ENCODE measurements at regions not wholly inside any gene's neighbourhood (a gene's known extent, or its start where the extent isn't known, plus 50 kb on each side); places are given as distances from the start of the nearest gene placed in this dataset.
"Not testable (repeated sequence)": the region's sequence is repeated elsewhere in the genome, so short reads cannot be mapped to it uniquely, and the experiment has no call there.

- DNase-seq (ENCODE audit: extremely low read depth, low read depth) = no peak
Observed at GRCh38 chr12:60437297-60437696, 841.5 kb downstream of the SLC16A7 start.

GRCh38 chr12:60441577-60441976 is 845.7 kb downstream of the SLC16A7 start:
- DNase-seq (ENCODE audit: extremely low read depth, low read depth) = no peak

- no peak for DNase-seq (ENCODE audit: extremely low read depth, low read depth)
Observed at GRCh38 chr12:60451457-60451856, 855.6 kb downstream of the SLC16A7 start.

- no peak for DNase-seq (ENCODE audit: extremely low read depth, low read depth)
Observed at GRCh38 chr12:60465060-60465459, 869.2 kb downstream of the SLC16A7 start.

- DNase-seq (ENCODE audit: extremely low read depth, low read depth) = no peak
Observed at GRCh38 chr12:60468546-60468945, 872.7 kb downstream of the SLC16A7 start.

GRCh38 chr12:60475825-60476224 is 880.0 kb downstream of the SLC16A7 start:
- no peak for DNase-seq (ENCODE audit: extremely low read depth, low read depth)

GRCh38 chr12:60487284-60487683 is 891.5 kb downstream of the SLC16A7 start:
- DNase-seq (ENCODE audit: extremely low read depth, low read depth) = no peak

GRCh38 chr12:60489071-60489470 is 893.2 kb downstream of the SLC16A7 start:
- DNase-seq (ENCODE audit: extremely low read depth, low read depth) = no peak

- DNase-seq (ENCODE audit: extremely low read depth, low read depth) = peak; percentile 46
Observed at GRCh38 chr12:60494244-60494643, 898.4 kb downstream of the SLC16A7 start.

GRCh38 chr12:60498656-60499055 is 902.8 kb downstream of the SLC16A7 start:
- DNase-seq (ENCODE audit: extremely low read depth, low read depth) = no peak

- DNase-seq (ENCODE audit: extremely low read depth, low read depth) = no peak
Observed at GRCh38 chr12:60501124-60501729, 905.4 kb downstream of the SLC16A7 start.

GRCh38 chr12:60522684-60523400 is 927.0 kb downstream of the SLC16A7 start:
- DNase-seq (ENCODE audit: extremely low read depth, low read depth) = no peak

GRCh38 chr12:60529261-60529660 is 933.4 kb downstream of the SLC16A7 start:
- DNase-seq (ENCODE audit: extremely low read depth, low read depth) = no peak

- no peak for DNase-seq (ENCODE audit: extremely low read depth, low read depth)
Observed at GRCh38 chr12:60529723-60530122, 933.9 kb downstream of the SLC16A7 start.

GRCh38 chr12:60535363-60535762 is 939.5 kb downstream of the SLC16A7 start:
- DNase-seq (ENCODE audit: extremely low read depth, low read depth) = no peak

GRCh38 chr12:60539592-60539991 is 943.8 kb downstream of the SLC16A7 start:
- peak; percentile 9 for DNase-seq (ENCODE audit: extremely low read depth, low read depth)

GRCh38 chr12:60568914-60569313 is 973.1 kb downstream of the SLC16A7 start:
- DNase-seq (ENCODE audit: extremely low read depth, low read depth) = no peak

GRCh38 chr12:60577607-60578006 is 981.8 kb downstream of the SLC16A7 start:
- DNase-seq (ENCODE audit: extremely low read depth, low read depth) = no peak

- not testable (repeated sequence) for DNase-seq (ENCODE audit: extremely low read depth, low read depth)
Observed at GRCh38 chr12:60587664-60588063, 991.8 kb downstream of the SLC16A7 start.

GRCh38 chr12:60594035-60594711 is 998.3 kb downstream of the SLC16A7 start:
- DNase-seq (ENCODE audit: extremely low read depth, low read depth) = no peak

- DNase-seq (ENCODE audit: extremely low read depth, low read depth) = no peak
Observed at GRCh38 chr12:60602601-60603000, 1006.8 kb downstream of the SLC16A7 start.

- not testable (repeated sequence) for DNase-seq (ENCODE audit: extremely low read depth, low read depth)
Observed at GRCh38 chr12:60603475-60603874, 1007.6 kb downstream of the SLC16A7 start.
